Endothelial cell of umbilical vein (primary cell): ENCODE measurements at regions not wholly inside any gene's neighbourhood (a gene's known extent, or its start where the extent isn't known, plus 50 kb on each side); places are given as distances from the start of the nearest gene placed in this dataset.

Experiments used
- BruUV-seq: library from RNA; stranded (reverse); fragments of 400-500 nt; replicated peaks from 2 replicates; lab custom pipeline; 2021; lab: Mats Ljungman, UMichigan
- CTCF ChIA-PET: fragments of 300-600, 350-600 bp; sonication (Branson Sonifier 250); formaldehyde crosslinking; loops from one replicate; lab custom pipeline; 2021; ENCODE audit warnings: antibody characterized with exemption, inconsistent platforms; lab: Charles Lee
- POLR2A ChIA-PET: fragments of 300-600, 350-600 bp; sonication (Branson Sonifier 250); formaldehyde crosslinking; loops from one replicate; lab custom pipeline; 2021; ENCODE audit warnings: antibody characterized with exemption, inconsistent platforms; lab: Charles Lee
- DNase-seq: peaks from one replicate; pipeline ENCODE4 v3.0.0-alpha.2; 2011; ENCODE audit warnings: low read depth, low spot score
- FAIRE-seq: peaks from 2 replicates; lab custom pipeline; 2011; peaks lifted over from hg19 to GRCh38; lab: Jason Lieb, UNC
- H2AFZ ChIP-seq: 2 replicates; pipeline ENCODE4 v1.6.0; 2012; ENCODE audit warnings: low read depth, low read length, control low read depth, inconsistent platforms
- H3K27ac ChIP-seq: 2 replicates; pipeline ENCODE4 v1.5.1; 2011; ENCODE audit warnings: low read depth, mild to moderate bottlenecking, control low read depth, low read length, moderate library complexity; ENCODE audit not compliant: insufficient read depth
- H3K27me3 ChIP-seq, 2 experiments: 2 replicates each; pipeline versions ENCODE4 v1.6.0 to v1.6.1; 2011; ENCODE audit warnings: low read length in 2 of 2, mixed read lengths in 1 of 2; ENCODE audit not compliant: control insufficient read depth in 2 of 2, insufficient read depth in 2 of 2
- H3K36me3 ChIP-seq, 2 experiments: 2 replicates in 1 of 2; 3 replicates in 1 of 2; pipeline ENCODE4 v1.5.1; 2011; ENCODE audit warnings: low read length in 2 of 2, mild to moderate bottlenecking in 1 of 2, moderate library complexity in 1 of 2; ENCODE audit not compliant: control insufficient read depth in 2 of 2, insufficient read depth in 2 of 2; ENCODE audit errors: extremely low read depth in 1 of 2
- H3K4me1 ChIP-seq: 3 replicates; pipeline ENCODE4 v1.5.1; 2011; ENCODE audit warnings: mild to moderate bottlenecking, low read length; ENCODE audit not compliant: control insufficient read depth, insufficient read depth; ENCODE audit errors: extremely low read depth
- H3K4me2 ChIP-seq: 2 replicates; pipeline ENCODE4 v1.6.1; 2011; ENCODE audit warnings: low read length, control low read depth, mixed read lengths; ENCODE audit not compliant: insufficient read depth
- H3K4me3 ChIP-seq, 3 experiments: fragments of 200-600 bp in 1 of 3; sonication (generic), shearing (Covaris generic) in 1 of 3; replicated peaks in 1 of 3; 2 replicates each; pipeline ENCODE4 v1.5.1; 2011 to 2016; ENCODE audit warnings: control low read depth in 3 of 3, low read length in 3 of 3, mild to moderate bottlenecking in 2 of 3, inconsistent platforms in 1 of 3, low read depth in 1 of 3, moderate library complexity in 1 of 3; ENCODE audit not compliant: insufficient read depth in 1 of 3
- H3K79me2 ChIP-seq: 2 replicates; pipeline ENCODE4 v1.6.0; 2012; ENCODE audit warnings: low read length, inconsistent platforms; ENCODE audit not compliant: control insufficient read depth, insufficient read depth
- H3K9ac ChIP-seq: replicated peaks from 2 replicates; pipeline ENCODE3; 2011; ENCODE audit warnings: low read length, control low read depth; ENCODE audit not compliant: insufficient read depth; ENCODE audit errors: extremely low read depth
- H3K9me1 ChIP-seq: replicated peaks from 3 replicates; pipeline ENCODE4 v1.6.0; 2011; ENCODE audit warnings: mild to moderate bottlenecking, low read length; ENCODE audit not compliant: control insufficient read depth, insufficient read depth; ENCODE audit errors: extremely low read depth
- H3K9me3 ChIP-seq: replicated peaks from 2 replicates; pipeline ENCODE4 v1.5.1; 2012; ENCODE audit warnings: low read length, inconsistent platforms; ENCODE audit not compliant: control insufficient read depth, insufficient read depth
- H4K20me1 ChIP-seq: replicated peaks from 2 replicates; pipeline ENCODE3; 2011; ENCODE audit warnings: mild to moderate bottlenecking, low read length; ENCODE audit not compliant: control insufficient read depth, insufficient read depth; ENCODE audit errors: extremely low read depth
- EZH2 ChIP-seq: IDR thresholded peaks from 2 replicates; pipeline ENCODE4 v1.6.1; 2012; ENCODE audit warnings: borderline replicate concordance, low read depth, mild to moderate bottlenecking, moderate library complexity, low read length, inconsistent platforms; ENCODE audit not compliant: severe bottlenecking
- FOS ChIP-seq: IDR thresholded peaks from 2 replicates; pipeline ENCODE4 v1.6.1; 2011; ENCODE audit warnings: mild to moderate bottlenecking, low read length, moderate library complexity, borderline replicate concordance; ENCODE audit not compliant: insufficient read depth
- GATA2 ChIP-seq: IDR thresholded peaks from 2 replicates; pipeline ENCODE4 v1.7.0; 2011; ENCODE audit warnings: low read depth, mild to moderate bottlenecking, moderate library complexity, mixed read lengths, low read length; ENCODE audit not compliant: insufficient read length, insufficient read depth
- JUN ChIP-seq: IDR thresholded peaks from 2 replicates; pipeline ENCODE4 v1.6.1; 2011; ENCODE audit warnings: borderline replicate concordance, low read depth; ENCODE audit not compliant: insufficient read length, insufficient read depth
- MYC ChIP-seq: IDR thresholded peaks from one replicate; pipeline ENCODE4 v1.6.1; 2011; ENCODE audit warnings: mild to moderate bottlenecking, low read depth, low read length
- POLR2A ChIP-seq: IDR thresholded peaks from 2 replicates; pipeline ENCODE4 v1.6.1; 2012; ENCODE audit warnings: low read depth, mild to moderate bottlenecking, control low read depth, low read length
- POLR2AphosphoS5 ChIP-seq: IDR thresholded peaks from 2 replicates; pipeline ENCODE4 v1.6.1; 2012; ENCODE audit warnings: low read depth, mild to moderate bottlenecking, control low read depth, low read length, moderate library complexity; ENCODE audit not compliant: insufficient read depth
- dilution Hi-C: fragments of 300-500 bp; cut with MboI; formaldehyde crosslinking; loops from one replicate; pipeline ENCODE4 v1.15.0; 2019; ENCODE audit warnings: low sequenced_read_pairs; ENCODE audit not compliant: extremely low pct_ligation_motif_present
- intact Hi-C: fragments of 100-400 bp; cut with micrococcal nuclease; formaldehyde crosslinking; loops from one replicate; pipeline ENCODE4 v1.10.0; 2022
- TF ChIP-seq, protein P1 (sequence below): IDR thresholded peaks from 2 replicates; pipeline ENCODE4 v1.6.1; 2011; ENCODE audit not compliant: insufficient read depth, insufficient read length
- TF ChIP-seq, protein P2 (sequence below), 2 donors: IDR thresholded peaks; 1 replicate in 1 of 2; 2 replicates in 1 of 2; pipeline ENCODE4 v1.5.1; 2011; ENCODE audit warnings: low read length in 2 of 2, mild to moderate bottlenecking in 2 of 2, moderate library complexity in 2 of 2, control low read depth in 1 of 2, inconsistent platforms in 1 of 2, low read depth in 1 of 2; ENCODE audit not compliant: insufficient read depth in 1 of 2; ENCODE audit errors: extremely low read depth in 1 of 2

DNA sequence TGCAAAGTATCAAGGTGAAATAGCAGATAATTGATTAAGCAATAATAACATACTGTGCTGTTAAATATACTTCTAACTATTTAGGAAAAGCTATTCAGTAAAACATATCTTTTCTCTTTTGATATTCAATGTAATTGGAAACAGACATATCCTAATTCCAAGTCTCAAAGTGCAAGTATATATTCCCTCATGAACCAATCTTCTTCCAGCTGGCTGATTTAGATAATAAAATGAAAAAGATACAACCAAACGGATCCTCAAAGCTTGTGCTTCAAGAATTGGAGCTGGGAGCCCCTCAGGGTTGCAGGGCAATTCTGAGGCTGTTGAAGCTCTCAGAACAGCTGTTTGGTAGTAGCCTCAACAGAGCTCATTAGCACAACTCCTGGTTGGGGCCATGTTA, 236.6 kb downstream of the ZIC1 start:
- ChIA-PET CTCF (interaction anchor here (0.7 kb wide), 1 partner anchor 29 kb away, joined by 3 read pairs; no protein-coding TSS in a partner anchor), POLR2A (no interaction called here)
- Histone ChIP-seq H3K4me2 (no peak overlapping the region), H2AFZ (no peak overlapping the region), H3K79me2 (no peaks in the 10 kb centered on the region), H3K36me3 (no peaks in the 10 kb centered on the region), H4K20me1 (no peaks in the 10 kb centered on the region), H3K4me1 (no peaks in the 10 kb centered on the region), H3K9me3 (no peaks in the 10 kb centered on the region), H3K27ac (no peak overlapping the region), H3K9me1 (no peaks in the 10 kb centered on the region), H3K9ac (no peak overlapping the region), H3K4me3 (no peak overlapping the region), H3K27me3 (no peaks in the 10 kb centered on the region)
- TF ChIP-seq FOS (no peak), MYC (no peak), POLR2A (no peak), JUN (no peak)
- TF ChIP-seq, protein P1, sequence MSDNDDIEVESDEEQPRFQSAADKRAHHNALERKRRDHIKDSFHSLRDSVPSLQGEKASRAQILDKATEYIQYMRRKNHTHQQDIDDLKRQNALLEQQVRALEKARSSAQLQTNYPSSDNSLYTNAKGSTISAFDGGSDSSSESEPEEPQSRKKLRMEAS, result no peak
- DNase-seq, result no peak
- no peak for FAIRE-seq
- intact Hi-C loops, result no loop called here
- no TSS peak for BruUV-seq
- dilution Hi-C loops, result no loop called here

DNA sequence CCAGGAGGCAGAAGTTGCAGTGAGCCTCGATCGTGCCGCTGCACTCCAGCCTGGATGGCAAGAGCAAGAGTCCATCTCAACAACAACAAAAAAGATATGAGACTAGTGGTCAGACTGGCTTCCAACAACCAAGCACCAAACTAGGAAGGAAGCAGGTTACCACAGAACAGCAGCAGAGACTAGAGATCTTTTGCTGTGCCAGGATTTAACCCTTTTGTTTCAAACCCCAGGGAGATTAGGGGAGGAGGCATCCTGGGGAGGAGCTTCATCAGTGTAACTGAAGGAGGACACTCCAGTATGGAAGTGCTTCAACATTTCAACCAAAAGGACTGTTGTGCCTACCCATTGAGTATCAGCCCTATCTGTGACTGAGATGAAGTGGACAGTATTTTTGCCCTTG, 240.3 kb downstream of the ZIC1 start:
- Histone ChIP-seq H3K27me3 (no peaks in the 10 kb centered on the region), H3K27ac (no peak overlapping the region), H2AFZ (no peak overlapping the region), H3K9me3 (no peaks in the 10 kb centered on the region), H3K9me1 (no peaks in the 10 kb centered on the region), H3K4me1 (no peaks in the 10 kb centered on the region), H3K36me3 (no peaks in the 10 kb centered on the region), H3K4me3 (no peak overlapping the region), H4K20me1 (no peaks in the 10 kb centered on the region), H3K9ac (no peak overlapping the region), H3K79me2 (no peaks in the 10 kb centered on the region), H3K4me2 (no peak overlapping the region)
- BruUV-seq, result no TSS peak
- no peak for TF ChIP-seq GATA2
- TF ChIP-seq JUN, result no peak
- no peak for TF ChIP-seq POLR2AphosphoS5
- TF ChIP-seq FOS, result no peak
- TF ChIP-seq, protein P2, sequence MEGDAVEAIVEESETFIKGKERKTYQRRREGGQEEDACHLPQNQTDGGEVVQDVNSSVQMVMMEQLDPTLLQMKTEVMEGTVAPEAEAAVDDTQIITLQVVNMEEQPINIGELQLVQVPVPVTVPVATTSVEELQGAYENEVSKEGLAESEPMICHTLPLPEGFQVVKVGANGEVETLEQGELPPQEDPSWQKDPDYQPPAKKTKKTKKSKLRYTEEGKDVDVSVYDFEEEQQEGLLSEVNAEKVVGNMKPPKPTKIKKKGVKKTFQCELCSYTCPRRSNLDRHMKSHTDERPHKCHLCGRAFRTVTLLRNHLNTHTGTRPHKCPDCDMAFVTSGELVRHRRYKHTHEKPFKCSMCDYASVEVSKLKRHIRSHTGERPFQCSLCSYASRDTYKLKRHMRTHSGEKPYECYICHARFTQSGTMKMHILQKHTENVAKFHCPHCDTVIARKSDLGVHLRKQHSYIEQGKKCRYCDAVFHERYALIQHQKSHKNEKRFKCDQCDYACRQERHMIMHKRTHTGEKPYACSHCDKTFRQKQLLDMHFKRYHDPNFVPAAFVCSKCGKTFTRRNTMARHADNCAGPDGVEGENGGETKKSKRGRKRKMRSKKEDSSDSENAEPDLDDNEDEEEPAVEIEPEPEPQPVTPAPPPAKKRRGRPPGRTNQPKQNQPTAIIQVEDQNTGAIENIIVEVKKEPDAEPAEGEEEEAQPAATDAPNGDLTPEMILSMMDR (IDR thresholded peaks at IDR 0.05; ENCODE audit: extremely low read depth in 1 of 2, insufficient read depth in 1 of 2, low read depth in 1 of 2, low read length in 2 of 2), result no peak
- TF ChIP-seq MYC, result no peak
- TF ChIP-seq EZH2, result no peak
- TF ChIP-seq, protein P1, result no peak
- no peak for TF ChIP-seq POLR2A
- dilution Hi-C loops (no loop called here), intact Hi-C loops (no loop called here)
- DNase-seq (no peak), FAIRE-seq (no peak)
- ChIA-PET POLR2A (no interaction called here), CTCF (no interaction called here)
